Erythroblast (primary cell): ENCODE measurements at regions not wholly inside any gene's neighbourhood (a gene's known extent, or its start where the extent isn't known, plus 50 kb on each side); places are given as distances from the start of the nearest gene placed in this dataset.
"Not testable (repeated sequence)": the region's sequence is repeated elsewhere in the genome, so short reads cannot be mapped to it uniquely, and the experiment has no call there.

Experiments used
- DNase-seq, 2 experiments: peaks; one replicate each; lab custom pipeline; 2025; lab: John Stamatoyannopoulos, UW
- GATA1 ChIP-seq: IDR thresholded peaks from 2 replicates; pipeline ENCODE4 v1.6.1; 2011; ENCODE audit warnings: low read depth, mild to moderate bottlenecking, control low read depth, low read length, moderate library complexity
- POLR2A ChIP-seq: IDR thresholded peaks from 2 replicates; pipeline ENCODE4 v1.6.1; 2011; ENCODE audit warnings: mild to moderate bottlenecking, low read length

DNA sequence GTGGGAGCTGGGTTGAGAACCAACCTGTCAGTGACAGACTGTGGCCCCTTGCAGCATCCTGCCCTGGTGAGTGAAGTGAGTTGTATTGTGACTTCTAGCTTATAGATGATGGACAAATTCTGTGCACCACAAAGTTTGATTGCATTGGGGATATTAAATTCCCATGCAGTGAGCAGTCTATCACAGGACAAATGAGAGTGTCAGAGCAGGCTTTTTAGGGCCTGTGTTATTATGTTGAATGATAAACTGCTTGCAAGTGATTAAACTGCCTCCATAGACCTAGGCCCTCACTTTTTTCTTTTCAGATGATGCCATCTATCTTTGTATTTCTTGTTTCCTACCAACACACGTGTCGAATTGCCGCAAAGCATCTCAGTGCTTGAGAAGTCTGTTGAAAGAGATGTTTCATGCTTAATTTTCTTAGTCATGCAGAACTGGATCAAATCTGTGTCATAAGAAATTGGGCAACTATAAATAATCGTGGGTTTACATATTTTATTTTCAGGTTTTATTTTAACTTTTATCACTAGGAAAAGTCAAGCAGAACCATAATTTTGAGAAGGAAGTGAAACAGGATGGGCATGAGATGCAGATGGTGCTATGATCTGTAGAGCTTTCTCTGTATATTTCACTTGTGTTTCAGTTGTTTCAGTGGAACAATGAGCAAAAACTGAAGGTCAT is 199.2 kb downstream of the S1PR1 start:
- DNase-seq: no peak
- TF ChIP-seq GATA1: no peak
- no peak for TF ChIP-seq POLR2A

DNA sequence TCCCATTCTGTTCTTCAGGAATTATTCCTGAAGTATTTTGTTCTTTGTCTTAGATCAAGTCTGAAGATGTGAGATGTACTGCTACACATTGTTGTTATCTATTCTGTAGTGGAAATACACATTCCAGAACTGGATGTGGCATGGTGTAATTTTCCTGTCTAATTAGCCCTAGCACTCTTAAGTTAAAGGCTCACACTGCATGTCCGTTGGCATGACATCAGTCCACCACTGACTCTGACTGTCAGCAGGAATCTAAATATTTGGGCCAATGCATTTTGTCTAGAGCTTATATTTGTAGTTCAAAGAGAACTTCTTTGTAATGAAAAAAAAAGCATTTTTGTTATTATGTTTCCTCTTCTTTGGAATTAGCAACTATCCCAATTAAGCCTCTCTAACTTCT is 201.0 kb downstream of the S1PR1 start:
- no peak for DNase-seq
- TF ChIP-seq POLR2A (no peak), GATA1 (no peak)

DNA sequence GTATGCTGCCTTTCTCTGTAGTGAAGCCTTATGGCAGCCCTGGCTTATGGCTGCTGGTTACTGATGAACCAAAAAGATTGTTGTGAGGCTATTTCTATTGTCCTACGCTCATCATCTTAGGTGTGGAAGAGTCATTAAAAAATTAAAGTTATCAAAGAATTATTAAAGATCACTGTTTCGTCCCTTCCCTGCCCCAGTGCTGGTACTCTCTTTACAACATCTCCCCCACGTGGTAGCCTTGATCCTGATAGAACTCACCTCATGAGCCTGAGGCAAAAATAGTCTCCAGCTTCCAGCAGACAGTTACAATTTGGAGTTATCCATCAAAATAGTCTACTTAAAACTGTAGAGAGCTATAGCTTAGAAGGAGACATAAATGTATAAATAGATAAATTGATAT is 201.5 kb downstream of the S1PR1 start:
- no peak for DNase-seq

DNA sequence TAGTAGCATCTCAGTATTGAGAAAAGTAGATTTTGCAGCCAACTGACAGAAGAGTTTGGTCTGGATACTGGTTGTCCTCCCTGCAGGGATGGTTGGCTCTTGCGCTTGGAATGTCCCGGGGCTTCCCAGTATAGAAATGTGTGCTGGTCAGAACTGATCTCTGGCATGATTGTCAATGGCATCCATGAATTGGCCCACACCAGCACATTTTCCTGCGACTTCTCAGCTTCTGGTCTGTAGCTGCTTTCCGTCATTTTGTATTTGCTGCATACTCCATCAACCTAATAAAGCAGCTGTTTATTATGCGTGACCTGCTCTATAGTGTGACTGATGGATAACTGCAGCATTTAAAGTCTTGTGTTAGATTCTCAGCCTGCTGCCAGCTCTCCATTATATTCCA is 203.7 kb downstream of the S1PR1 start:
- DNase-seq: no peak
- TF ChIP-seq POLR2A (no peak), GATA1 (no peak)

More for the DNA sequence above, 201.5 kb downstream of the S1PR1 start:
- TF ChIP-seq POLR2A (no peak), GATA1 (no peak)

DNA sequence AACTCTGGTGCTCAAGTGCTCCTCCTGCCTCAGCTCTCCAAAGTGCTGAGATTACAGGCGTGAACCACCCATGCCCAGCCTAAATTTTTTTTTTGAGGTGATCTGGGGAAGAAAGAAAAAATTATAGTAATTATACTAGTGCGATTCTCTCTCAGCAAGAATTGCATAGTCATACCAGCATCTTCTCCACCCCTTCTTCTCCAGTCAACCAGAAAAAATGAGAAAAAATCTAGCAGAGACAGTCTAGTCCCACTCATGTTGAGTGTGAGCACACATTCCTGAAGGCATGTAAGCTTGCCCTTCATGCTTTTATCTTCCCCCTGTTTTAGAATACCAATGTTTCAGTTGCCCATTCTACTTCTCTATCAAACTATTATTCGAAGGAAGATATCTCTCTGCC is 207.6 kb downstream of the S1PR1 start:
- TF ChIP-seq POLR2A (no peak), GATA1 (no peak)
- no peak for DNase-seq

DNA sequence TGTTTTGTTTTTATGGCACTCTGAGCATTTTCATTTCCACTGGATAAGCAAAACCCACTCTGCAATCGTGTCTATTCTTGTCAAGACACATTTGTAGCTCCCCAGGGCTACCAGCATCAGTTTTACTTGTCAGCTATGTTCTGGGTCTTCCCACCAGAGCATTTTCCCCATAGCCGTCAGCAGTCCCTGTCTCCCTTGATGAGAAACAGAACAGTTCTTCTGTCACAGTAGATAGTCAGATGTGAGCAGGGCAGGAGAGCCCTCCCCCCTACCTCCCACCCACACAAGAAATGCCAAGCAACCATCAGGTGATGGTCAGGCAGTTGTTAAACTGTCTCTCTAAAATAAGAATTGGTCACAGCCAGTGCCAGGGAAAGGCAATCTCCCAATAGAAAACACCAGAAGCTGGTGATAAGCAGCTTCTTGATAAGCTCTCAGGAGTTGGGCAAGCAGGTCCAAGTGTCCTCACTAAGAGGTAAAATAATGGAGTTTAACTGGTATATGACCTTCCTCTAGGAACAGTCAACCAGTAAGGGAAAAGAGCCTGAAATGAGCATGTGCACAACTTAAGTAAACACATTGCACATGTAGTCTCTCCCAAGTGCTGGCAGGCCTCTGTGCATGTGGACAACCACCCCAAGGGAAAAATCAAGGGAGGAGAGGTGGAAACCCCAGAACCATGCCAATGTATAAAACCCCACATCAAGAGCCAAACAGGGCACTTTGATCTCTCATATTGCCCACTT is 208.2 kb downstream of the S1PR1 start:
- TF ChIP-seq GATA1 (no peak), POLR2A (no peak)
- no peak for DNase-seq

DNA sequence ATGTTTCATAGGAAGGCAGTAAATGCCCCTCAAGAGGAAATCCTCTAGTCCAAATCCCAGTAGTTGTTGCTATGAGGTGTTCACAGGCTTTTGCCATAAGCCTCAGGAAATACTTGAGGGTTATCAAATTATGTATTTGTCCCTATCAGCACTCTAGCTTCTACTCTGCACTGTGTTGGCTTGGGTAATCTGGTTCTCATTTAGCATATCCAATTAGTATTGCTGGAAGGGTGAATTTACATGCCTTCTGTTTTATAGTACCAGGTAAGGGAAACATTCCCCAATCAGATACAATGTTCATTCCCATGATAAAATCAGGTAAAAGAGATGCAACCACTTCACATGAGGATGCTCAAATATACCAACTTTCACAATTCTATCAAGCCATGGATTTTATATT is 211.2 kb downstream of the S1PR1 start:
- DNase-seq: no peak
- TF ChIP-seq POLR2A: no peak
- TF ChIP-seq GATA1: no peak

DNA sequence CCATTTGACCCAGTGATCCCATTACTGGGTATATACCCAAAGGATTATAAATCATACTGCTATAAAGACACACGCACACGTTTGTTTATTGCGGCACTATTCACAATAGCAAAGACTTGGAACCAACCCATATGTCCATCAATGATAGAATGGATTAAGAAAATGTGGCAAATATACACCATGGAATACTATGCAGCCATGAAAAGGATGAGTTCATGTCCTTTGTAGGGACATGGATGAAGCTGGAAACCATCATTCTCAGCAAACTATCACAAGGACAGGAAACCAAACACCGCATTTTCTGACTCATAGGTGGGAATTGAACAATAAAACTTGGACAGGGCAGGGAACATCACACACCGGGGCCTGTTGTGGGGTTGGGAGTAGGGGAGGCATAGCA is 213.9 kb downstream of the S1PR1 start:
- not testable (repeated sequence) for DNase-seq

DNA sequence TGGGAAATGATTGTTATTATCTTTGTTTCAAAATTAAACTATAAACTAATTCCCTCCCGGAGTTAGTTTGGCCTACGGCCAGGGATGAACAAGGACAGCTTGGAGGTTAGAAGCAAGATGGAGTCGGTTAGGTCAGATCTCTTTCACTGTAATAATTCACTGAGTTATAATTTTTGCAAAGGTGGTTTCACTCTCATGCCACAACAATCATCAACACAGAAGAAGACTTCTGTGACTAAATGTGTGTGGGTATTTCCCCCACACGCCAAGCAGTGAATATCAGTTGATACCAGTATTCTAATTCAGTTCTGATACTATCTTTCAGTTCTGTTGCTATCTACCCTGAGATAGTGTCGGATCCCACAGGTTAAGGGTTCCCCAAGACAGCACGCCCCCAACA is 215.1 kb downstream of the S1PR1 start:
- TF ChIP-seq POLR2A (no peak), GATA1 (no peak)
- no peak for DNase-seq

DNA sequence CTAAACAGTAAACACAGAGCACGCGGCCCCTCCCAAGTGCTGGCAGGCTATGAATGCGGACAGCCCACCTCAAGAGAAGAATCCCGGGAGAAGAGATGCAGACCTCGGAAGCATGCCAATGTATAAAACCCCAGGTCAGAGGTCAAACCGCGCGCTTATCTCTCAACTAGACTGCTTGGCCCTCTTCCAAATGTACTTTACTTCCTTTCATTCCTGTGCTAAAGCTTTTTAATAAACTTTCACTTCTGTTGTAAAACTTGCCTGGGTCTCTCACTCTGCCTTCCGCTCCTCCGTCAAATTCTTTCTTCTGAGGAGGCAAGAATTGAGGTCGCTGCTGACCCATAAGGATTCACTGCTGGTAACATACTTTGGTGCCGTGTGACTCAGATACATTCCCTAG is 216.0 kb downstream of the S1PR1 start:
- no peak for DNase-seq
- TF ChIP-seq GATA1: no peak
- no peak for TF ChIP-seq POLR2A

DNA sequence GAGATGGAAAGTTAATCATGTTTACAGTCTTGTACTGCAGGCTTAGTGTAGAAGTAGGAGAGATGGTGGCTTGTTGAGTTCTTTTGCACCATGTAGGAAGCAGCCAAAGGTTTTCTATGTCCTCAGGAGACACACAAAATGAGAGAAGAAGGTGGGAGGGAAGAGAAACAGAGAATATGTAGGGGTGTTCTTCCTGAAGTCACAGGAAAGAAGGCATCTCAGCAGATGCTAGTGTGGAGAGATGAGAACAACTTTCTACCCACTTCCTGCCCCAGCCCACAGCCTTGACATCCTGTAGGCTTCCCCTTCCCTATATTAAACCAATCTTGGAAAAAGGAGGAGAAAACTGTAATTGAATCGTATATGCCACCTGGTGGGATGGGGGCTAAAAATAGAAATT is 217.0 kb downstream of the S1PR1 start:
- no peak for DNase-seq
- TF ChIP-seq POLR2A: no peak
- no peak for TF ChIP-seq GATA1

DNA sequence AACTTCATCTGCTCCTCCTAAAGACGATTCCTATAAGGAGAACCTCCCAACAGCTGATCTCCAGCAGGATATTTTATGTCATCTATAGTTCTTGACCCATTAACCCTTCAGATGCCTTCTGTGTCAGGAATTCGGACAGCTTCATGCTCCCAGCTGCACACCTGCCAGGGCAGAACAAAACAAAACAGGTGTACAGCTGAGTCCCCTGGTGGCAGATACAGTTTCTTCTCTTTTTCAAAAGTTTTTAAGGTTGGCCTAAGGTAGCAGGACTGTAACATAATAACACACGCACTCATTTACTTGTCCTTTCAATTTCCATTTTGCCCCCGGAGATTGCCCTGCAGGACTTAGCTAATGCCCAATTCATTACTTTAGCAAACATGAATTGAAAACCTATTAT is 218.3 kb downstream of the S1PR1 start:
- no peak for TF ChIP-seq POLR2A
- TF ChIP-seq GATA1: no peak
- no peak for DNase-seq

DNA sequence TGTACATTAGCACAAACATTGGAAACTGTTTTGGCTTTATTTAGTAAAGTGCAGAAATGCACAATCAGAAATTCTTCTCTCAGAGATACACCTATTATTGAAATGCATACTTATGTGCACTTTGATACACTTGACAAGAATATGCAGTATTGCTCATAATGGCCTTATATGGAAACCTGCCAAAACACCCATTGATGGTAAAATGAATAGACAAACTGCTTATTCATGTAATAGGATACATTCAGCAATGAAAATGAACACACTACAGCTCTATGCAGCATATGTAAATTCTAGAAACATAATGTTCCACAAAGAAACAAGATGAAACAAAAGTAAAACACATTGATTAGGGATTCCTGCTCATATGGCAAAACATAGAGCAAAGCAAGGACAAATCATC is 223.9 kb downstream of the S1PR1 start:
- DNase-seq: no peak

DNA sequence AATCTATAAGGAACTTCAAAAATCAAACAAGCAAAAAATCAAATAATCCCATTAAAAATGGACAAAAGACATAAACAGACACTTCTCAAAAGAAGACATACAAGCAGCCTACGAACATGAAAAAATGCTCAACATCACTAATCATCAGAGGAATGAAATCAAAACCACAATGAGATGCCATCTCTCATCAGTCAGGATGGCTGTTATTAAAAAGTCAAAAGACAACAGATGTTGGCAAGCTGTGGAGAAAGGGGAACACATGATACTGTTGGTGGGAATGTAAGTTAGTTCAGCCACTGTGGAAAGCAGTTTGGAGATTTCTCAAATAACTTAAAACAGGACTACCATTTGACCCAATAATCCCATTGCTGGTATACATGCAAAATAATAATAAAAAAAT is 226.4 kb downstream of the S1PR1 start:
- TF ChIP-seq POLR2A: no peak
- TF ChIP-seq GATA1: no peak
- DNase-seq: no peak

More for the DNA sequence above, 223.9 kb downstream of the S1PR1 start:
- TF ChIP-seq POLR2A (no peak), GATA1 (no peak)

DNA sequence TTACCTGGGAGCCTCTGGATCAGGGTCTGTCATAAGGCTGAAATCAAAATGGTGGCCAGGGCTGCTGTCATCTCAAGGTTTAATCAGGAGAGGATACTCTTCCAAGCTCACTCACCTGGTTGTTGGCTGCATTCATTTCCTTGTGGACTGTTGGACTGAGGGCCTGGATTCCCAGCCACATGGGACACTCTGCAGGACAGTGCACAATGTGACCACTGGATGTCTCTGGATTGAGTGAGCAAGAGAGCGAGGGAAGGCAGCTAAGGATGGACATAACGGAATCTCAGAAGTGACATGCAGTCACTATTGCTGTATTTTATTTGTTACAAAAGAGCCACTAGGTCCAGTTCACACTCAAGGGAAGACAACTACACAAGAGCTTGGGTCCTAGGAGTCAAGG is 229.1 kb downstream of the S1PR1 start:
- TF ChIP-seq POLR2A (no peak), GATA1 (no peak)
- DNase-seq: no peak
